ENCODE measurements at regions not wholly inside any gene's neighbourhood (a gene's known extent, or its start where the extent isn't known, plus 50 kb on each side); places are given as distances from the start of the nearest gene placed in this dataset.

- TF ChIP-seq POLR2A (IDR thresholded peaks at IDR 0.05) (no peak), CTCF (IDR thresholded peaks at IDR 0.05) (no peak)
These were observed 59.2 kb upstream of the FZD7 start for GRCh38 chr2:201974171-201975100.

Data from Peyer's patch (tissue), 4 donors.